Right renal pelvis (tissue), 4 donors: ENCODE measurements at regions not wholly inside any gene's neighbourhood (a gene's known extent, or its start where the extent isn't known, plus 50 kb on each side); places are given as distances from the start of the nearest gene placed in this dataset.

Experiments
- DNase-seq, 4 donors: peaks; one replicate each; pipeline ENCODE4 v3.0.0-alpha.2; 2013; ENCODE audit warnings: low read depth in 4 of 4, low spot score in 3 of 4, missing footprints in 1 of 4

DNA sequence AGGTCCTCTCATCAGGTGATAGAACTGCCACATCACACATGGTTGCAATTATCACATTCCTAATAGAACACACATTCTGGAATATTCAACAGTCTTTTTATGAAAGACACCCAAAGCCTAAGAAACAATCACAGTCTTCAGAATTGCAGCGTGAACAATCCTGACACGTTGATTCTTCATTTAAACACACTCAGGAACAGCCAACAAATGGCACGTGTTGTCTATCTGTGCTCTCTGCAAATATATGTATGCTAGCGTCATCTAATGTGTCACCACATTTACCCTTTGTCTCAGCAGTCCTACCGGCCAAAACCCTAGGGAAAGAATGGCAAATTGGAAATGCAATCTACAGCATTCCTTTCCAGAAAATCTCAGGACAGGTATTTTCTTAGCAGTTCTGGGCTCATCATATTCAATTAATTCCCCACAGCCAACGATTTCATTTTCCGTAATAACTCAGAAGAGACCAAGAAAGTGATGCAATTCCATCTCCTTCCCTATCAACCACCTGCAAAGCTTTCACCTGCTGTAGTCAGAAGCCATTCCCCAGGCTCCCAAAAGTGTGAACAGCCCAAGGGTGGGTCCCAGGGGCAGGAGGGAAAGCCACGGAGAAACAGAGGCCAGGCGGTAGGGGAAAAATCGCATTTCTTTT is 280.3 kb upstream of the JARID2 start:
- no peak for DNase-seq

DNA sequence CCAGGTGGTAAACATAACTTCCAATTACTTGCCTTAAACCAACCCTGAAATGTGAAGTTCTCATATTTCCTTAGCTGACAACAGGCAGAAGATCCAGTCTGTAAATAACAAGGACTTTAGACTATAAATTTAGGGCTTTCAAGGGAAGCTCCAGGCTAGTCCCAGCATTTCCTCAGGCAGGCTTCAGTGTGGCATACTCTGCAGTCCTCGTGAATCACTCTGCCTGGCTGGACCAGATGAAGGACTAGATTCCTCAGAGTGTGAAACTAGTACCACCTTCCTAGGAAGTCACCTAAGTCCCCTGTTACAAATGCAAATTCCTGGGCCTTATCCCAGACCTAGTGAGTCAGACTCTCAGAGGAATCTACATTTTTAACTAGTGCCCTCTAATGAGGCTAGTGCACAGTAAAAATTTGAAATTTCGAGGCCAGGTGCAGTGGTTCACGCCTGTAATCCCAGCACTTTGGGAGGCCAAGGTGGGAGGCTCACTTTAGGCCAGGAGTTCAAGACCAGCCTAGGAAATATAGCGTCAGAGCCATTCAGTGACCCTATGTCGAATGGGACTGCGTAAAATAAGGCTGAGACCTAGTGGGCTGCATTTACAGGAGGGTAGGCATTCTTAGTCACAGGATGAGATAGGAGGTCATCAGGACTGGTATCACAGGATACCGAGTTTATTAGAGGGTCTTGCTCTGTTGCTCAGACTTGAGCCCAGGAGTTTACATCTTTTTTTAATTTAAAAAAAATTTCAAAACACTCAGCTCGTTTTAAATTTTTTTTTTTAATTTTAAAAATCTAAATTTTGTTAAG is 279.6 kb upstream of the JARID2 start:
- DNase-seq = no peak

DNA sequence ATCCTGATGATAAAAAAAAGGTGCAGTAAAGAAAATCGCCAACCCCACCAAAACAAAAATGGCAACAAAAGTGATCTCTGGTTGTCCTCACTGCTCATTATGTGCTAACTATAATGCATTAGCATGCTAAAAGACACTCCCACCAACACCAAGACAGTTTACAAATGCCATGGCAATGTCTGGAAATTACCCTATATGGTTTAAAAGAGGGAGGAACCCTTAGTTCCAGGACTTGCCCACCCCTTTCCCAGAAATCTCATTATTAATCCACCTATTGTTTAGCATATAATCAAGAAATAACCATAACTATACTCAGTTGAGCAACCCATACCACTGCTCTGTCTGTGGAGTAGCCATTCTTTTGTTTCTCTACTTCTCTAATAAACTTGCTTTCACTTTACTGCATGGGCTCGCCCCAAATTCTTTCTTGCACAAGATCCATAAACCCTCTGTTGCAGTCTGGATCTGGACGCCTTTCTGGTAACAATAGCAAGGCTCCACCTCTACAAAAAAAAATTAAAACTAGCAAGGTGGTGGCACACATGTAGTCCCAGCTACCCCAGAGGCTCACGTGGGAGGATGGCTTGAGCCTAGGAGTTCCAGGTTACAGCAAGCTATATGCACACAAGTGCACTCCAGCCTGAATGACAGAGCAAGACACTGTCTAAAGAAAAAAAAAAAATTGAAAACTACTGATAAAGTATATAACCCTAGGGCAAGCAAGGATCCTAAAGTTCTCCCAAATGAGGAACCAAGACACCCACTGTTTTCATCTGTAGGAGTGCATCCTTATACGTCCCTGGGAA is 278.8 kb upstream of the JARID2 start:
- DNase-seq = no peak

DNA sequence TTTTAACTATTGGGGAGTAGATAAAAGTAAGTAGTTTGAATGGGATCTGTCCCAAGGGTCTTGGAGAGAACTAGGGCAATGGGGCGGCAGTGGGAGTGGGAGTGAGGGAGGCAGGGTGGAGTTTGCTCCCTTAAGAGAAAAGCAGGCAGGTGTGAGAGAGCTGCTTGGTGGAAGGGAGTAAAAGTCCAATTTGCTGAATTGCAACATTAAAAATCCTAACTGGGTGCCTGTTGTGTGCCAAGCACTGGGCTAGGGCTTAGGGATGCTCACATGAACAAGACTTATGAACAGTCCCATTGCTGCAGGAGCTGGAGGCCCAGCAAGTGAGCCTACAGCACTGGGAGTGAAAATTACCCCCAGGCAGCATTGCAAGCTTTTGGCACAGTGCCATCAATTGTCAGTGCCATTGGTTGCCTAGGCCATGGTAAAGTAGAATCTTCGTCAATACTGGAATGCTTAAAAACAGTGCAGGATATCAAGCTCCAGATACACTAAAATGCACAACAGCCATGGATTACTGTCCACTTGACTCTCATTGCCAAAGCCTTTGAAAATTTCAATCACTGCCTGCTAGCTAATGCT is 277.7 kb upstream of the JARID2 start:
- DNase-seq = no peak

DNA sequence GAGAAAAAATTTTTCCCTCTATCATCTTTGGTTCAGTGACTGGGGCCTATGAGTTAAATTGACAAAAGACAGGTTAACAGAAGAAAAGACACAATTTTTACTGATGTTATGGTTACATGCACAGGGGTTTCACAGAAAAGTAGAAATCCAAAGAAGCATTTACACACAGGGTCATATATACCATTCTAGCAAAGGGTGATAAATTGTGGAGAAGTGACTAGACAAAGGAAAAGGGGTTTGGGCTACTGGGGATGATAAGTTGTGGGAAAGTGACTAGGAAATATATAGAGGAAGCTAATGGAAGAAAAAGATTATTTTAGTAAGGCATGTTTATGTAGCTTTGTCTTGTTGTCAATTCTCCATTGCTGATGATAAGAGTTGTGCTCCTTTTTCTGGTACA is 276.7 kb upstream of the JARID2 start:
- no peak for DNase-seq

DNA sequence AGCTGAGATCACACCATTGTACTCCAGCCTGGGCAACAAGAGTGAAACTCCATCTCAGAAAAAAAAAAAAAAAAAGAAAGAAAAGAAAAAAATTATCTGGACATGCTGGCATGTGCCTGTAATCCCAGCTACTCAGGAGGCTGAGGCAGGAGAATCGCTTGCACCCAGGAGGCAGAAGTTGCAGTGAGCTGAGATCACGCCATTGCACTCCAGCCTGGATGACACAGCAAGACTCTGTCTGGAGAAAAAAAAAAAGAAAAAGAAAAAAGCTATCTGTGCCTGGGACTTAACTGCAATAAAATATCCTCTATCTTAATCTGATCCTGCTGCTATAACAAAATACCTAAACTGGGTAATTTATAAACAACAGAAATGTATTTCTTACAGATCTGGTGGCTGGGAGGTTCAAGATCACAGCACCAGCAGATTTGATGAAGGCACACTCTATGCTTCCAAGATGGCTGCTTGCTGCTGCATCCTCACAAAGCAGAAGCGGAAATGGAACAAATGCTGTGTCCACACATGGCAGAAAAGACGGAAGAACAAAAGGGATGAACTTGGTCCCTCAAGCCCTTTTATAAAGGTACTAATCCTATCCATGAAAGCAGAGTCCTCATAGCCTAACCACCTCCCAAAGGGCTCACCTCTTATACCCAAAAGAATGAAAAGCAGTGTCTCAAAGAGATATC is 273.3 kb upstream of the JARID2 start:
- no peak for DNase-seq

DNA sequence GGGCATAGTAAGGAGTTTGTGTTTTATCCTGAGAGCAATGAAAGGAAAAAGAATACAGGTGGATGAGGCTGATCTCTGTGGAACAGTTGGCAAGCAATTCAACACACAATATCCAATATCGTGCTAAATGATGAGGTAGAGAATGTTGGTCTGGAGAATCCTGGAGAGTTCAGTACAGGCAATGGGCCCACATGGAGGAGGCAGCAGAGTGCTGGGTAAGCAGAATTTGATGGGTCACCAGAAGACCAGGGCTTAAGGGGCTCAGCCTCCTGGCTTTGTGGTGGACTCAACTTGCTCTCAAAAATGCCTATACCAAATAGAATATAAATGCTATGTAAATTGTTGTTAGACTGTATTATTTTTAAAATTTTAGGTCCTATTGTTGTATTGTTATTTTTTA is 271.5 kb upstream of the JARID2 start:
- DNase-seq = no peak

DNA sequence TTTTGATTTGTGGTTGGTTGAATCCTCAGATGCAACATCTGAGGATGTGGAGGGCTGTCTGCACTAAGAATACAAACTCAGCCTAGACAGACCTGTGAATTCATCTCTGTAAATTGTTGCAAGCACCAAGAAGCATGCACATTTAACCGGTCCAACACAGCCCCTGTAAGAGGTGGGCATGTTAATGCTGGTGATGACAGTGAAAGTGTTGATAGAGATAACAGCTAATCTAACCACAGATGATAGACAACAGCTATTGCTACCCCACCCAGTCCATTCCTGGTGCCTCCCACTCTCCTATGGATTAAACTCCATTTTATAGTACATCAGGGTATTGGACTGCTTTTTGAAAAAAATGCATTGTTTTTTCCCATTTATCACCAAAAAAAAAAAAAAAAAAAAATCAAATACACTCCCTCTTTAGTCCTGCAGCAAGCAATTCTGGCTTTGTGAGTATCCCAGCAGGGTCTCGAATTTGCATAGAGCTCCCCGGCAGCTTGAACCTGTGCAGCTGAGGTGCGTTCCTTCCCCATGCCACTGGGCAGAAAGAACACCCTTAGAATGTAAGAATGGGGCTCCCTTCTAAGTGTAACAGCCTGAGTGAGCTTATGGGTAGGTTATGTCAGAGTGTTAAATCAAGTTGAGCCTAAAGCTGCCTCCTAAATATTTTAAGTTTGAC is 270.9 kb upstream of the JARID2 start:
- no peak for DNase-seq

DNA sequence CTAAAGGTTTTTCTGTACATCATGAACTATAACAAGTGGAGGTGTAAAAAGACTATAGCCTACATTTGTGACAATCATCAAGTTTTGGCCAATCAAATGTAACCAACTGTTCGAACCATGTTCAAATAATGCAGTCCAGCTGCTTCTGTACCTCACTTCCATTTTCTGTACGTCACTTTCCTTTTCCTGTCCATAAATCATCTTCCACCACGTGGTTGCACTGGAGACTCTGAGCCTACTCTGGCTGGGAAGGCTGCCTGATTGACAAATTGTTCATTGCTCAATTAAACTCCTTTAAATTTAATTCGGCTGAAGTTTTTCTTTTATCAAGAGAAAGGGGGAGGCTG is 270.4 kb upstream of the JARID2 start:
- no peak for DNase-seq

DNA sequence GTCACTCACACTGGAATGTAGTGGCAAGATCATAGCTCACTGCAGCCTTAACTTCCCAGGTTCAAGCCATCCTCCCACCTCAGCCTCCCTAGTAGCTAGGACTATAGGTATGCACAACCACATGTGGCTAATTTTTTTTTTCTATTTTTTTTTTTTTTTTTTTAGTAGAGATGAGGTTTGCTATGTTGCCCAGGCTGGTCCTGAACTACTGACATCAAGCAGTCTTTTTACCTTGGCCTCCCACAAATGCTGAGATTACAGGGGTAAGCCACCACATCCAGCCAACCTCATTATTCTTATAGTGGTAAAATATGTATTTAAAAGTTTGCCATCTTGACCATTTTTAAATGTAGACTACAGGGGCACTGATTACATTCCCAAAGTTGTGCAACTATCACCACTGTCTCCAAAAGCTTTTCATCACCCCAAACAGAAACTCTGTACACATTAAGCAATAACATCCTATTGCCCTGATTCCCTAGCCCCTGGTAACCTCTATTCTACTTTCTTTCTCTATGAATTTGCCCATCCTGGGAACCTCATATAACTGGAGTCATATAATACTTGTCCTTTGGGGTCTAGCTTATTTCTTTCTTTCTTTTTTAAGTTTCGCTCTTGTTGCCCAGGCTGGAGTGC is 268.0 kb upstream of the JARID2 start:
- DNase-seq = no peak

DNA sequence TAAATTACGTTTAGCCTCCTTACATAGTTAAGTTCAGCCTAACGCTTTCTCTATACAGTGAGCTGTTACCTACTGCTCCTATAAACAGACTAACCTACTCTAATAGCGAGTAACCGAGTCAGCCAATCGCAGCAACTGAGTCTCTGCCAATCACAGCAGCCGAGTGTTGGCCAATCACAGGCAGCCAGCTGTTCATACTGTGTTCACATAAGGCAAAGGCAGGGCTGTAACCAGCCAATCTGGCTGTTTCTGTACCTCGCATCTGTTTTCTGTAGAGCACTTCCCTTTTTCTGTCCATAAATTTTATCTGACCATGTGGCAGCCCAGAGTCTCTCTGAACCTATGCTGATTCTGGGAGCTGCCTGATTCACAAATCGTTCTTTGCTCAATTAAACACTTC is 263.9 kb upstream of the JARID2 start:
- no peak for DNase-seq

DNA sequence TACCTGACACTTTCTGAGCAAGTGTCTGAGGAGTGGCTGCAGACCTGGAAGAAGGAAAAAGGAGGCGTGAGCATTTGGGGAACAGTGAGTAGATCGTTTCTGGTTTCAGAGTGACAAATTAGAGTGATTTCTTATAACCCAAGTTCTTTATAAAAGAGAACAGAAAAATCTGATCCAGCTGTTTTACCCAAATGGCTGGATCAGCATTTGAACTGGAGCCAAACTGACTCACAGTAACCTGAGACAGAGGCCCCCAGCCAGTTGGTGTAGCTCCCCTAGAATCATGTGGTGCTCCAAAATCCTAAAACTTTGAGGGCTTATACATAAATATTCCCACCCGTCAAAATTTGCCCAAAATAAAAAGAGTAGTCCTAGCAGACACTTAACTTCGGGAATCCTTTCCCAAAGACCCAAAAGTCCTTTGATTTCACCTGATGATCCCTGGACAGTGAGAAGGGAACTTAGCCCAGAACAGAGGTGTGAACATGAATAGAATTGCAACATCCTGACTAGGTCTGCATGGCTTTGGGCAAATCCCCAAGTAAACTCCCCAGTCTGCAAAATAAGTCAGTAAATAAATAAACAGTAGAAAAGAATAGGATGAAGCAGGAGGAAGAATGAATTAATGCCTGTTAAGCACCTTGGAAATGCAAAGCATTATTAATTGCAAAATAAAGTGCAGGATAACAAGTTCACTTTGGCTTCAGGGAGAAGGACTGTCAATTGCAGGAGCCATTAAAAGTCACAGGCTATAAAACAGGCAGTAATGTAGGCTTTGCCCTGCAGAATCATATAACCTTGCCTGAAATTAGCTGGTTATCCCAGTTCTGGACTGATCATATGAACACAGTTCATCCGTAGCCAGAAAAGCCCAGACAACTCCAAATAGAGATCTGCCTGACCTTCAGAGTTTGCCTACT is 262.0 kb upstream of the JARID2 start:
- no peak for DNase-seq

DNA sequence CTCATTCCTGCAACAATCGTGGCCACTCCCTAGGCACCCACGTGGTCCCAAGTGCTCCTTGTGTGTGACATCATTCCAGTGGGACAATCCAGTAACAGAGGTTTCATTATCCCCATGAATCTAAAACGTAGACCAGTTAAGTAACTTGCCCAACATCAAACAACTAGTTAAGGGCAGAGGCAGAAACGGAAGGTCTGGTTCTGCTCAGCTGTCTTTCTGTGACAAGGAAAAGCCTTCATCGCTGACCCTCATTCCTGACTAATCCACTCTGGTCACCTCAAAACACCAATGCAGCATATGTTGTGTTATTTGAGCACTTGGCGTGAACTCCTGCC is 261.4 kb upstream of the JARID2 start:
- peak in 1 of 4 donors; percentile 40 for DNase-seq

DNA sequence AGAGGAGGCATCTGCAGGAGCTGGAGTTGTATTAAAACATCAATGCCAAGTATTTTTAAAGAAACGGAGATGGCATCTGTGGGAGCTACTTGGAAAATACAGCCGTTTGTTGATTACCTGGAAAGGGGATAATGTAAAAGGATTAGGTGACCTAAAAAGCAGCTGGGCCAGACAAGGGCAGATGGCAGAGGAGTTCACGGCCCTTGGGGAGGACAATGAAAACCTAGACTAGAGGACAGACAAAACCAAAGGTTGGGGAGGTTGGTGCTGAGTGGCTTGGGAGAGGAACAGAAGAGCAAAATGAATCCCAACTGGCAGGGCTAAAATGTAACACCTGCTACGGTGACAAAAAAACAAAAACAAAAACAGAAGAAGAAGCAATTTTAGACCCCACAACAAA is 260.5 kb upstream of the JARID2 start:
- DNase-seq = no peak

DNA sequence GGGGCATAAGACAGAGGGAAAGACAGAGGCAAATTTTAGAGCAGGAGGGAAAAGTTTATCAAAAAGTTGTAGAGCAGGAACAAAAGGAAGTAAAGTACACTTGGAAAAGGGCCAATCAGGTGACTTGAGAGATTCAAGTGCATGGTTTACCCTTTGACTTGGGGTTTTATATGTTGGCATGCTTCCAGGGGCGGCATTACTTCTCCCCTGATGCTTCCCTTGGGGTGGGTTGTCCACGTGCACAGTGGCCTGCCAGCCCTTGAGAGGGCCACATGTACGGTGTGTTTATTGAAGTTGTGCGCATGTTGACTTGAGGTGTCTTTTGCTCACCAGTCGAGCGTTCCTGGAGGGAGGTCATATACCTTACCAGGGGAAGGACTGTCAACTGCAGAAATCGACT is 259.5 kb upstream of the JARID2 start:
- DNase-seq = no peak

DNA sequence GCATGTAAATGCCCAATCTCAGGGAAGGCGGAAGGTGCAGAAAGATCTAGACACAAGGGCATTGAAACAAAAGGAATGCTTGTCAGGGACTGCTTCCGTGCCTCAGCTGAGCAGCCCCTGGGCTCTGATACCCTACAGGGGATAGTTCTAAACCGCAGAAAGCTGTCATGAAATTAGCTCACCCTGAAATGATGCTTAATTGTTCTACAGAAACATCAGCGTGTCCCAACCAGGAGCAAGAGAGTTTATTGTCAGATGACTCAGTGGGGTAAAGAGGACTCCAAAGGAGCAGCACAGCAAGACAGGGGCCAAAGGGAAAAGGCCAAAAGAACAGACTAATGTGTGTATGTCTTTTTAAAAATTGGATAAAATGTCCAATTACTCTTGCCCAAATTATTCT is 258.4 kb upstream of the JARID2 start:
- DNase-seq = no peak

DNA sequence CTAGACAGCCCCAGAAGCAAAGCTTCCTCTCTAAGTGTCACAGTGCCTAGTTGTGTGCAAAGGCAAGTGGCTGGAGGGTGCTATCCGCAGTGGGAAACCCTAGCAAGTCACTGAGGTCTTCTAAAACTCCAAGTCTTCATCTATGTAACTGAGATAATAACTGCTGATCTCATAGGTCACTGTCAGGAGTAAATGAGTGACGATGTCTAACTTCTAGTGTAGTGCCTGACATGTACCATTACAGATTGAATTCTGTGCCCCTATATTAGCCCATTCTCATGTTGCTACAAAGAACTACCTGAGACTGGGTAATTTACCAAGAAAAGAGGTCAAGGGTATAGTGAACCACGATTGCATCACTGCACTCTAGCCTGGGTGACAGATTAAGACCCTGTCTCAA is 253.5 kb upstream of the JARID2 start:
- no peak for DNase-seq

DNA sequence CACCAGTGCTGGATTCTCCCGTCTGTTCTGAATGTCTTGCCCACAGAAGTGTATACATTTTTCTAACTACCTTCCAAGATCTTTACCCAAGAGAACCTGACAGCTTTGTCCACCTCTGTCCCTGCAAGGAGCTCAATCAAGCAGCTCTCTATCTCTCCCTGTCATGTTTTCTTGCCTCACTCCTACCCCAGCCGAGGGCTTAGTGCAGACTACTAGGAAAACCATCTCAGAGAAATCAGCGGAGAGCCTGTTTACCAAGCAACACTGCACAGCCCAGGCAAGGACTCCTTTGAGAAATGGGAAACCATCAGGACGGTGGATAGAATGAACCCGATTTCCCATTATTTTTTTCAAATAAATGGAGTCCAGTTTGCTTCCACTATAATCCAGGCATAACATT is 250.7 kb upstream of the JARID2 start:
- no peak for DNase-seq
